PC-9 (cell line): ENCODE measurements at regions not wholly inside any gene's neighbourhood (a gene's known extent, or its start where the extent isn't known, plus 50 kb on each side); places are given as distances from the start of the nearest gene placed in this dataset.

ENCODE experiments used
- BruUV-seq: library from RNA; stranded (reverse); fragments of 400-500 nt; replicated peaks from 2 replicates; lab custom pipeline; 2021; lab: Mats Ljungman, UMichigan
- CTCF ChIA-PET: fragments of 300-600 bp; sonication (Branson Sonifier 250); formaldehyde crosslinking; loops from one replicate; lab custom pipeline; 2022; ENCODE audit warnings: antibody characterized with exemption; lab: Charles Lee
- POLR2A ChIA-PET: fragments of 300-600 bp; sonication (Branson Sonifier 250); formaldehyde crosslinking; loops from one replicate; lab custom pipeline; 2022; ENCODE audit warnings: antibody characterized with exemption; ENCODE audit not compliant: unreplicated experiment; lab: Charles Lee
- DNase-seq, 2 experiments: peaks; one replicate each; pipeline versions ENCODE4 v3.0.0 to v3.0.0-alpha.2; 2015 to 2022; ENCODE audit warnings: mixed read lengths in 1 of 2
- H2AFZ ChIP-seq: fragments of 200-600 bp; sonication (generic); 2 replicates; pipeline ENCODE4 v1.8.1; 2017; ENCODE audit warnings: antibody characterized with exemption
- H3F3A ChIP-seq: fragments of 200-600 bp; sonication (generic); 2 replicates; pipeline ENCODE4 v1.8.1; 2017; ENCODE audit warnings: antibody characterized with exemption, mild to moderate bottlenecking, low read depth; ENCODE audit not compliant: insufficient read depth
- H3K27ac ChIP-seq: fragments of 200-600 bp; sonication (generic); 2 replicates; pipeline ENCODE4 v1.6.1; 2016; ENCODE audit warnings: mixed run types
- H3K27me3 ChIP-seq: fragments of 200-600 bp; sonication (generic); 2 replicates; pipeline ENCODE4 v1.6.1; 2016; ENCODE audit warnings: low read depth, mixed run types; ENCODE audit not compliant: insufficient read depth
- H3K36me3 ChIP-seq: fragments of 200-600 bp; sonication (generic); 2 replicates; pipeline ENCODE4 v1.6.1; 2016; ENCODE audit warnings: low read depth, mixed run types
- H3K4me1 ChIP-seq: fragments of 200-600 bp; sonication (generic); replicated peaks from 2 replicates; pipeline ENCODE4 v1.6.1; 2016; ENCODE audit warnings: mixed run types; ENCODE audit not compliant: insufficient read depth
- H3K4me2 ChIP-seq: fragments of 200-600 bp; sonication (generic); 2 replicates; pipeline ENCODE4 v1.6.1; 2017; ENCODE audit warnings: mixed run types
- H3K4me3 ChIP-seq: fragments of 200-600 bp; sonication (generic); 2 replicates; pipeline ENCODE4 v1.6.1; 2016; ENCODE audit warnings: mixed run types
- H3K79me2 ChIP-seq: fragments of 200-600 bp; sonication (generic); 2 replicates; pipeline ENCODE4 v1.6.1; 2017; ENCODE audit warnings: low read depth, mixed run types
- H3K9me2 ChIP-seq: fragments of 200-600 bp; sonication (generic); 2 replicates; pipeline ENCODE4 v1.8.1; 2017; ENCODE audit warnings: mild to moderate bottlenecking; ENCODE audit not compliant: insufficient read depth
- H3K9me3 ChIP-seq: fragments of 200-600 bp; sonication (generic); 2 replicates; pipeline ENCODE4 v1.8.1; 2016; ENCODE audit warnings: low read depth; ENCODE audit not compliant: insufficient read depth
- H4K20me1 ChIP-seq: fragments of 200-600 bp; sonication (generic); 2 replicates; pipeline ENCODE4 v1.8.1; 2017; ENCODE audit not compliant: insufficient read depth
- EZH2 ChIP-seq: fragments of 200-600 bp; sonication (generic); IDR thresholded peaks from 2 replicates; pipeline ENCODE4 v1.8.0; 2017; ENCODE audit warnings: antibody characterized with exemption, low read depth
- intact Hi-C: fragments of 100-400 bp; cut with micrococcal nuclease; formaldehyde crosslinking; loops from one replicate; pipeline ENCODE4 v1.10.0; 2022; ENCODE audit not compliant: unreplicated experiment
- TF ChIP-seq, protein P1 (sequence below): fragments of 200-600 bp; sonication (generic); conservative IDR thresholded peaks from 2 replicates; pipeline ENCODE4 v1.6.1; 2017; ENCODE audit warnings: mixed run types, antibody characterized with exemption, mild to moderate bottlenecking, moderate library complexity

DNA sequence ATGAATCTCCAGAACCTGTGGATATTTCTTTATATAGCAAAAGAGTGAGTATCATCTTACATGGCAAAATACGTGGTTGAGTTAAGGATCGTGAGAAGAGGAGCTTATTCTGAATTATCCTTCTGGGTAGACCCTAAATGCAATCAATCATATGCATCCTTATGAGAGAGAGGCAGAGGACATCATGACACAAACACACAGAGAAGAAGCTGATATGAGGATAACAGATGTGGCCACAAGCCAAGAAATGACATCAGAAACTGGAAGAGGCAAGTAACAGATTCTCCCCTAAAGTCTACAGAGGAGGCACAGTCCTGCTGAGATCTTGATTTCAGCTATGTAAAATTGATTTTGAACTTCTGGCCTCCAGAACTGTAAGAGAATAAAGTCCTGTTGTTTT, 730.2 kb upstream of the ZNF804A start:
- Histone ChIP-seq H3K79me2 (no peaks in the 10 kb centered on the region), H3K36me3 (no peaks in the 10 kb centered on the region), H3K9me2 (no peaks in the 10 kb centered on the region), H3K9me3 (no peaks in the 10 kb centered on the region), H3F3A (no peaks in the 10 kb centered on the region), H2AFZ (no peak overlapping the region), H3K27ac (no peak overlapping the region), H3K4me1 (no peaks in the 10 kb centered on the region), H4K20me1 (no peaks in the 10 kb centered on the region), H3K4me2 (no peak overlapping the region), H3K27me3 (no peaks in the 10 kb centered on the region), H3K4me3 (no peak overlapping the region)
- intact Hi-C loops: no loop called here
- ChIA-PET POLR2A (no interaction called here), CTCF (no interaction called here)
- TF ChIP-seq EZH2: no peak
- TF ChIP-seq, protein P1, sequence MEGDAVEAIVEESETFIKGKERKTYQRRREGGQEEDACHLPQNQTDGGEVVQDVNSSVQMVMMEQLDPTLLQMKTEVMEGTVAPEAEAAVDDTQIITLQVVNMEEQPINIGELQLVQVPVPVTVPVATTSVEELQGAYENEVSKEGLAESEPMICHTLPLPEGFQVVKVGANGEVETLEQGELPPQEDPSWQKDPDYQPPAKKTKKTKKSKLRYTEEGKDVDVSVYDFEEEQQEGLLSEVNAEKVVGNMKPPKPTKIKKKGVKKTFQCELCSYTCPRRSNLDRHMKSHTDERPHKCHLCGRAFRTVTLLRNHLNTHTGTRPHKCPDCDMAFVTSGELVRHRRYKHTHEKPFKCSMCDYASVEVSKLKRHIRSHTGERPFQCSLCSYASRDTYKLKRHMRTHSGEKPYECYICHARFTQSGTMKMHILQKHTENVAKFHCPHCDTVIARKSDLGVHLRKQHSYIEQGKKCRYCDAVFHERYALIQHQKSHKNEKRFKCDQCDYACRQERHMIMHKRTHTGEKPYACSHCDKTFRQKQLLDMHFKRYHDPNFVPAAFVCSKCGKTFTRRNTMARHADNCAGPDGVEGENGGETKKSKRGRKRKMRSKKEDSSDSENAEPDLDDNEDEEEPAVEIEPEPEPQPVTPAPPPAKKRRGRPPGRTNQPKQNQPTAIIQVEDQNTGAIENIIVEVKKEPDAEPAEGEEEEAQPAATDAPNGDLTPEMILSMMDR: no peak
- no peak for DNase-seq
- no TSS peak for BruUV-seq

DNA sequence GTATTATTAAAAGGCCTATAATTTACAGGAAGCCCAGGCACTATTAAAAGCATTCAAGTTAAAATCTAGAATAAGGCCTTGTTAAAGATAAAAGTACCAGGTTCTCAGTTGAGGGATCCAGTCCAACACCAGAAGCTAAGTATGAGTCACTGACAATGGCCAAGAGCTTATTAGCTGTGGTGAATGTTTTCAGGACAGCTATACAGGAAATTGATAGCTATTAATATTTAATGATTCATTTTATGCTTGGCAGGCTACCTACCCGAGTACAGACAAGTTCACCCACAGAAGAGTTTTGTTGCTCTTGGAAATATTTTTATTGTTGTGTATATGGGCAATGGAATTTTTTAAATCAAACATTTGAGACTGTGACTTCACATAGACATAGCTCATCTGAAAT, 729.6 kb upstream of the ZNF804A start:
- Histone ChIP-seq H3K27ac (no peak overlapping the region), H3K27me3 (no peaks in the 10 kb centered on the region), H3F3A (no peaks in the 10 kb centered on the region), H3K9me3 (no peaks in the 10 kb centered on the region), H3K4me2 (no peak overlapping the region), H3K36me3 (no peaks in the 10 kb centered on the region), H2AFZ (no peak overlapping the region), H3K79me2 (no peaks in the 10 kb centered on the region), H3K4me1 (no peaks in the 10 kb centered on the region), H3K9me2 (no peaks in the 10 kb centered on the region), H3K4me3 (no peak overlapping the region), H4K20me1 (no peaks in the 10 kb centered on the region)
- intact Hi-C loops: no loop called here
- ChIA-PET CTCF (no interaction called here), POLR2A (no interaction called here)
- no peak for DNase-seq
- TF ChIP-seq, protein P1: no peak
- TF ChIP-seq EZH2: no peak
- no TSS peak for BruUV-seq

DNA sequence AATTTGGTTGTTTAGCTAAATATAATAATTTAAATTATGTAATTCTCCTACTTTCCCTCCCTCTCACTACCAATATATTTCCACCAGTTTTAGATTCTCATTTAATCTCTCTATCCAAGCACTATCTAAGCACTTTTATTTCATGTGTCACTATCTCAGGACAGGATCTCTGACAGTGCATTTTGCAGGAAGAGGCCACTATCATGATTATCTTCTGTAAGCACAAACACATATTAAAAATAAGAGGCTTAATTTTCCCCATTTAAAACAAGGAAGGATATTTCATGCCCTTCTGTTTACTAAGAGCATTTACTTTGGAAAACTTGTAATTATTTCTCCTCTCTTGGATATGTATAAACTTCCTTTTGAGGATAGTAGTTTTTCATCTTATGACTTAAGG, 726.2 kb upstream of the ZNF804A start:
- no peak for TF ChIP-seq EZH2
- TF ChIP-seq, protein P1: no peak

More for the DNA sequence above, 726.2 kb upstream of the ZNF804A start:
- no peaks in the 10 kb centered on the region for H4K20me1 ChIP-seq
- H3K4me1 ChIP-seq: no peaks in the 10 kb centered on the region
- no peaks in the 10 kb centered on the region for H3K27me3 ChIP-seq
- POLR2A ChIA-PET: no interaction called here
- no TSS peak for BruUV-seq
- no peaks in the 10 kb centered on the region for H3K9me2 ChIP-seq
- intact Hi-C loops: no loop called here
- H3K4me2 ChIP-seq: no peak overlapping the region
- no peaks in the 10 kb centered on the region for H3K79me2 ChIP-seq
- DNase-seq: no peak
- H3K9me3 ChIP-seq: no peaks in the 10 kb centered on the region
- H3K4me3 ChIP-seq: no peak overlapping the region
- no peak overlapping the region for H2AFZ ChIP-seq
- no peak overlapping the region for H3K27ac ChIP-seq
- H3K36me3 ChIP-seq: no peaks in the 10 kb centered on the region
- H3F3A ChIP-seq: no peaks in the 10 kb centered on the region
- CTCF ChIA-PET: no interaction called here
